ENCODE measurements at regions not wholly inside any gene's neighbourhood (a gene's known extent, or its start where the extent isn't known, plus 50 kb on each side); places are given as distances from the start of the nearest gene placed in this dataset.

DNA sequence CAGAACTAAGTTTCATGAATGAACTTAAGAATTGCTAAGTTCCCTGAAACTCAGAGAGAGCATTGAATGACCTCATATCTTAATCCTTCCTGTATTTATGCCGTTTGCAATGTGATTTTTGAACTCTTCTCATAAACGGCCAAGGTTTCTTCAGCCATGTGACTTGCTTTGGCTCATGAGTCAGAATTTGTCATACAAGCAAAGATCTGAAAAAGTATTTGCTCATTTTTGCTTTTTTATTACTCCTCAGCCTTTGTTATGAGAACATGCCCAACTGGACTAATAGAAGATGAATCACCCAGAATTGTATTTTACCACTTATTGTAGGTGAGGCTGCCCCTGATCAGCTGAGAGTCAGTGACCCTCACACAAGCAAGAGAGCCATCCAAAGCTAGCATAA lies 693.8 kb downstream of the BCL11B start:
- Histone ChIP-seq H3K36me3 (ENCODE audit: control insufficient read depth in 4 of 4, insufficient read depth in 4 of 4, low read length in 4 of 4) (no peaks in the 10 kb centered on the region), H3K4me3 (no peak overlapping the region), H3K27me3 (ENCODE audit: control insufficient read depth in 3 of 3, insufficient read depth in 3 of 3, low read length in 2 of 3) (no peaks in the 10 kb centered on the region), H3K9me3 (ENCODE audit: control insufficient read depth in 4 of 4, insufficient read depth in 3 of 4, low read length in 3 of 4) (no peaks in the 10 kb centered on the region), H3K27ac (ENCODE audit: low read depth in 1 of 2, low read length in 1 of 2) (no peak overlapping the region), H3K9ac (ENCODE audit: insufficient read depth in 1 of 2, low read length in 2 of 2) (no peak overlapping the region), H3K4me1 (ENCODE audit: control insufficient read depth in 5 of 5, insufficient read depth in 5 of 5, low read length in 5 of 5) (no peaks in the 10 kb centered on the region)
- TF ChIP-seq, protein P1, sequence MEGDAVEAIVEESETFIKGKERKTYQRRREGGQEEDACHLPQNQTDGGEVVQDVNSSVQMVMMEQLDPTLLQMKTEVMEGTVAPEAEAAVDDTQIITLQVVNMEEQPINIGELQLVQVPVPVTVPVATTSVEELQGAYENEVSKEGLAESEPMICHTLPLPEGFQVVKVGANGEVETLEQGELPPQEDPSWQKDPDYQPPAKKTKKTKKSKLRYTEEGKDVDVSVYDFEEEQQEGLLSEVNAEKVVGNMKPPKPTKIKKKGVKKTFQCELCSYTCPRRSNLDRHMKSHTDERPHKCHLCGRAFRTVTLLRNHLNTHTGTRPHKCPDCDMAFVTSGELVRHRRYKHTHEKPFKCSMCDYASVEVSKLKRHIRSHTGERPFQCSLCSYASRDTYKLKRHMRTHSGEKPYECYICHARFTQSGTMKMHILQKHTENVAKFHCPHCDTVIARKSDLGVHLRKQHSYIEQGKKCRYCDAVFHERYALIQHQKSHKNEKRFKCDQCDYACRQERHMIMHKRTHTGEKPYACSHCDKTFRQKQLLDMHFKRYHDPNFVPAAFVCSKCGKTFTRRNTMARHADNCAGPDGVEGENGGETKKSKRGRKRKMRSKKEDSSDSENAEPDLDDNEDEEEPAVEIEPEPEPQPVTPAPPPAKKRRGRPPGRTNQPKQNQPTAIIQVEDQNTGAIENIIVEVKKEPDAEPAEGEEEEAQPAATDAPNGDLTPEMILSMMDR (IDR thresholded peaks at IDR 0.05; ENCODE audit: control extremely low read depth, extremely low read depth), result no peak
- ATAC-seq (ENCODE audit: insufficient read depth, low FRiP score), result no peak
- DNase-seq, result no peak
- 53 to 56% methylated on average over 2 of the region's 2 CpGs for WGBS, 2 donors

DNA sequence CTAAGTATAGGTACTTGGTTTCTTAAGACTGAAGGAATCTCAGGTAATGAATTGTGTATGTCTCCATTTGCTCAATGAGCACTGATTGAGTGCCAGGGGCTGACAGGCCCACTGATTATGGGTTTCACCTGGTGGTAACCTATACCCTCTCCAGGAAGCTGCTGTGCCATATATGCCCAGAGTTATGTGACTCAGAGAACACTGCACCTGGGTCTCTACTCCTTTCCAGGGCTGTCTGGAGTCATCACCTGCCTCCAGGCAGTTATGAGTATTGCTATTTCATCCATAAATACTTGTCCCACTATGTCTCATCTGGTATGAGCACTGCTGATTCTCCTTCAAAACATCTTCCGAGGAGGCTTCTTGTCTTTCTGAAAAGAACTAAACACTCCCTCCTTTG lies 692.9 kb downstream of the BCL11B start:
- H3K36me3 ChIP-seq (ENCODE audit: control insufficient read depth in 4 of 4, insufficient read depth in 4 of 4, low read length in 4 of 4), result no peaks in the 10 kb centered on the region
- H3K4me3 ChIP-seq, result no peak overlapping the region
- H3K27ac ChIP-seq (ENCODE audit: low read depth in 1 of 2, low read length in 1 of 2), result no peak overlapping the region
- 91 to 95% methylated on average over 1 of the region's 1 CpG for WGBS, 2 donors
- no peaks in the 10 kb centered on the region for H3K27me3 ChIP-seq (ENCODE audit: control insufficient read depth in 3 of 3, insufficient read depth in 3 of 3, low read length in 2 of 3)
- TF ChIP-seq, protein P1 (IDR thresholded peaks at IDR 0.05; ENCODE audit: control extremely low read depth, extremely low read depth), result no peak
- no peaks in the 10 kb centered on the region for H3K9me3 ChIP-seq (ENCODE audit: control insufficient read depth in 4 of 4, insufficient read depth in 3 of 4, low read length in 3 of 4)
- H3K9ac ChIP-seq (ENCODE audit: insufficient read depth in 1 of 2, low read length in 2 of 2), result no peak overlapping the region
- DNase-seq, result no peak
- ATAC-seq (ENCODE audit: insufficient read depth, low FRiP score), result no peak
- H3K4me1 ChIP-seq (ENCODE audit: control insufficient read depth in 5 of 5, insufficient read depth in 5 of 5, low read length in 5 of 5), result no peaks in the 10 kb centered on the region

DNA sequence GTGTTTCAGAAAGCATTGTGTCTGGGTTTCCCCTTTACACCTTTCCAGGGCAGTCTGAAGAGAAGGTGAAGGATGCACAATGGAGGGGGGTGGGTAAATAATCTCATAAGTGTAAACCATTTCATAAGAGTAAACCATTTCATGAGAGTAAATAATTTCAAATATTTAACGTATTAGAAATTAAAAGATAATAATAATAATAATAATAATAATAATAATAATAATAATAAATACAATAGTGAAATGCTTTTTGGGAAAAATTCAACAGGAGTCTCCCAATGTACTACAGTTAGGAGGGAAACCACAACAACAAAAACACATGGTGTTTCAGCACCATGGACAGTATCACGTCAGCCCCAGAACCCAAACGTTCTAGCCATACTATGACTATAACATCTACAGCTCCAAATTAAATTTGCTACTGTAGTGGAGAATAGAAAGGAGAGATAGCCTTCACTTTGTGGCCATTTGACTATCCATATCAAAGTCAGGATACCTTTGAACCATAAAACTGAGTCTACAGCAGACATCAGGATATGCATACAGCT lies 691.8 kb downstream of the BCL11B start:
- ATAC-seq (ENCODE audit: insufficient read depth, low FRiP score), result no peak
- no peak overlapping the region for H3K27ac ChIP-seq (ENCODE audit: low read depth in 1 of 2, low read length in 1 of 2)
- WGBS, 2 donors, result 8 to 9% methylated on average over 3 of the region's 3 CpGs
- DNase-seq, result peak; percentile 50 to 70 (median 54)
- H3K9ac ChIP-seq (ENCODE audit: insufficient read depth in 1 of 2, low read length in 2 of 2), result no peak overlapping the region
- no peaks in the 10 kb centered on the region for H3K27me3 ChIP-seq (ENCODE audit: control insufficient read depth in 3 of 3, insufficient read depth in 3 of 3, low read length in 2 of 3)
- no peaks in the 10 kb centered on the region for H3K36me3 ChIP-seq (ENCODE audit: control insufficient read depth in 4 of 4, insufficient read depth in 4 of 4, low read length in 4 of 4)
- no peaks in the 10 kb centered on the region for H3K4me1 ChIP-seq (ENCODE audit: control insufficient read depth in 5 of 5, insufficient read depth in 5 of 5, low read length in 5 of 5)
- no peak overlapping the region for H3K4me3 ChIP-seq
- TF ChIP-seq, protein P1 (IDR thresholded peaks at IDR 0.05; ENCODE audit: control extremely low read depth, extremely low read depth), result no peak
- no peaks in the 10 kb centered on the region for H3K9me3 ChIP-seq (ENCODE audit: control insufficient read depth in 4 of 4, insufficient read depth in 3 of 4, low read length in 3 of 4)

DNA sequence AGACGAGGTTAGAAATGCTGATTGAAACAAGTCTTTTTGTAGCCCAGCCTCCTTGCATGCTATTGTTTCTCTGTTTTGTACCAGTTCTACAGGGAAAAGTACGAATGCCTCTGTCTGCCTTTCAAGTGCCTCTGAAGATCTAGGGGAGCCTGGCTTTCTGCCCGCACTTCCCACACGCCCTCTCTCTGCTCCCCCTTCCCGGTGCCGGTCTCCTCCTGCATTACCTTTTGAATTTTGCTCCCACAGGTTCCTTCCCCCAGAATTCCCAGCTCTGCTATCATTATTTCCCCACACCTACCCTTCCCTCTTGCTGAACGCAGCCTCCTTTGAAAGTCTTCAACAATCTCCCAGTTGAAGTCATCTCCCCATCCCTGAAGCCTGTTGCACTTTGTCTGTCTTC lies 689.7 kb downstream of the BCL11B start:
- TF ChIP-seq, protein P1 (IDR thresholded peaks at IDR 0.05; ENCODE audit: control extremely low read depth, extremely low read depth), result no peak
- ATAC-seq (ENCODE audit: insufficient read depth, low FRiP score), result no peak
- Histone ChIP-seq H3K27ac (ENCODE audit: low read depth in 1 of 2, low read length in 1 of 2) (no peak overlapping the region), H3K4me3 (no peak overlapping the region), H3K27me3 (ENCODE audit: control insufficient read depth in 3 of 3, insufficient read depth in 3 of 3, low read length in 2 of 3) (no peaks in the 10 kb centered on the region), H3K36me3 (ENCODE audit: control insufficient read depth in 4 of 4, insufficient read depth in 4 of 4, low read length in 4 of 4) (no peaks in the 10 kb centered on the region), H3K4me1 (ENCODE audit: control insufficient read depth in 5 of 5, insufficient read depth in 5 of 5, low read length in 5 of 5) (no peaks in the 10 kb centered on the region), H3K9ac (ENCODE audit: insufficient read depth in 1 of 2, low read length in 2 of 2) (no peak overlapping the region), H3K9me3 (ENCODE audit: control insufficient read depth in 4 of 4, insufficient read depth in 3 of 4, low read length in 3 of 4) (no peaks in the 10 kb centered on the region)
- no peak for DNase-seq
- 59 to 72% methylated on average over 7 of the region's 7 CpGs for WGBS, 2 donors

Data from lung (tissue), 11 donors.